Eye (tissue), 1 donor: ENCODE measurements at regions not wholly inside any gene's neighbourhood (a gene's known extent, or its start where the extent isn't known, plus 50 kb on each side); places are given as distances from the start of the nearest gene placed in this dataset.
A peak's percentile ranks its signal among the peaks of the same experiment; 100 is the strongest.

Source experiments
- DNase-seq: peaks from one replicate; pipeline ENCODE4 v3.0.0-alpha.2; 2015

DNA sequence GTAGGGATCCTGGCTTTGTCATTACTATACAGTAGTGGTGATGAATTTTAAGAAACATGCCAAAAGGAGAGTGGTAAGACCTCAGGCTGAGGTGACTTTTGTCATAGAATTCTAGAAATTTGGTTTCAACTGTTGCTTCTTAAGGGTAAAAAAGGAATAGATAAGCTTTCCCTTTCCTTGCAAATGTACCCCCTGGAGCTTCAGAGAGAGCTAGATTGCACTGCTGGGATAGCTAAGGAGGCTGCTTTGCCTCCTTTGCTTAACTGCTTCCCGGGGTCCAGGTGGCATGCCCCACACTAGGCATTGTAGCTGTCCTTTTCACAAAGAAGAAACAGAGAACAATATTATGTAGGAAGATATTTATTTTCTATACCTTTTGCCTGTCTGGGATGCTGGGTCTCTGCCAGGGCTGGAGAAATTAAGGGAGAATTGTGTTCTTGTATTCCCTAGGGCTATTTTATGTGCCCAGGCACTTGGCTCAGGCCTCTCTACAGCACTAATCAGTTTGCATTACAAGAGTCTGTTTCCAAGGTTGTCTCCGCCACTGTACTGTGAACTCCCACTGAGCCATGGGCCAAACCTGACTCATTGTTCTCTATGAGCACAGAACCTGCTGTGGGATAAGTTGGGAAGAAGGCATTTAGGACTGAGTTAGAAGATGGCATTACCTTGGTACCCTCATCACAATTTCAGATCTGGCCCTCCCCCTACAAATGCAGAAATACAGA is 460.0 kb downstream of the PDCD6IP start:
- DNase-seq: no peak

- peak; percentile 80 for DNase-seq
Measured at GRCh38 chr3:34260271-34261000, 462.0 kb downstream of the PDCD6IP start.

DNA sequence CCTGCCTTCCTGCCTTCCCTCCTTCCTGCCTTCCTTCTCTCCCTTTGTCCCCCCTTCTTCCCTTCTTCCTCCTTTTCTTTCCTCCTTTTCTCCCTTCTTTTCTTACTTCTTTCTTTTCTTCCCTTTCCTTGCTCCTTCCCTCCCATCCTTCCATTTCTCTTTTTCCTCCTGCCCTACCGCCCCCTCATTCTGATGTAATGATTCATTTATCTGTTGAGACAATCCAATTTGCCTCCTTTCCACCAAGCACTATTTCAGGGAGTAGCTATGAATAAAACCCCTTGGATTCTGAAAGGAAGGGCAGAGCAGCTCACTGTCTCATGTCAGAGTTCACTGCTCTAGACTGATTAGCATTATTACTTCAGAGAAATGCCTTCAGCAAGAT is 462.6 kb downstream of the PDCD6IP start:
- no peak for DNase-seq

DNA sequence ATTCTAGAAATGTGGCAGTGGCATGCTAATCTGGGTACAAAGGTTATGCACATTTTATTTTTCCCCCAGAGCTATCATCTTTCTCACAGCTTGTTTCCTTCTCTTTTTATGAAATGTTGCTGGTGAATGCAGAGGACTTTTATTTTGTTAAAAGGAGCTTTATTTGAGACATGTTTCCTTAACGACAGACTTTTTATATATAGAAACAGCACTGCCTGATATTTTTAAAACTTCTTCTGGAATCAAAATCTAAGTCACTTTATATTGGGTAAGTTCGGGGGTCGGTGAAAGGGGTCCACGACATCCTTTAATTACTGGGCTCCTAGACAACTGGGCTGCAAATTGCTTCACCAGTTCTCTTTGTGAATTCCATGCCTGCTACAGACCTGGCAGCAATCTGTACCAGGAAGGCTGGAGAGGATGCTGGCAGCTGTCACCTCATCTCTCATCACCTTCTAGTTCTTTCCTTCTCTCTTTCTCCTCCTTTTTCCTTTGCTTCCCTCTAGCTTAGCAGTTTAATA is 464.7 kb downstream of the PDCD6IP start:
- no peak for DNase-seq

GRCh38 chr3:34264337-34265041 is 466.1 kb downstream of the PDCD6IP start:
- DNase-seq: no peak

GRCh38 chr3:34267088-34267487 is 468.7 kb downstream of the PDCD6IP start:
- DNase-seq: no peak

DNA sequence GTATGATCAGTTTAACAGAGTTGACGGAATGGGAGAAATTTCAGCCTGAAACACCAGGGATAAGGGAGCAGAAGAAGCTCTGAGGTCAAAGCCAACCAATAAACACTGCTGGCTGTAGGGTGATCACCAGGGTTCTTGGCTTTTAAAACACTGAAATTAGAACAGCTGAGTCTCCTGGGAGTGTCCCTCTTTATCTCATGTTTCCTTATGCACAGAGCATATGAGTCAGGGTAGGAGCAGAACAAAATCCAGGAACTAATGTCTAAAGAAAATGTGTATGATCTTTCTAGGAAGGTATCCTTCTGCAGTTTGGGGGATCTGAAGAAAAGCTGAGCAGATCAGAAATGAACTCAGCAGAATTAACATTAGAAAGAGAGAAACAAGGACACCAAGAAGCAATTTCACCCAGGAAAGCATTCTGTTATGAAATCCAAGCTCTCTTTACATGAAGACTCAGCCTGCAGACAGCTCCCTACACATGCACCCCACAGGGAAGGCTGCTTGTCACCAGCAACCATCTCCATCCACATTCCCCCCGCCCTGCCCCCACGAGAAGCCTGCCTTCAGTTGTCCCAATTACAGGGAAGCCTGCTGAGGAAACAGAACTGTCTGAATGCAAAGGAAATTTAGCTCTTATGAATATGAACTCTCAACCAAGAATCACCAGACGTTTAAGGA is 469.7 kb downstream of the PDCD6IP start:
- no peak for DNase-seq

DNA sequence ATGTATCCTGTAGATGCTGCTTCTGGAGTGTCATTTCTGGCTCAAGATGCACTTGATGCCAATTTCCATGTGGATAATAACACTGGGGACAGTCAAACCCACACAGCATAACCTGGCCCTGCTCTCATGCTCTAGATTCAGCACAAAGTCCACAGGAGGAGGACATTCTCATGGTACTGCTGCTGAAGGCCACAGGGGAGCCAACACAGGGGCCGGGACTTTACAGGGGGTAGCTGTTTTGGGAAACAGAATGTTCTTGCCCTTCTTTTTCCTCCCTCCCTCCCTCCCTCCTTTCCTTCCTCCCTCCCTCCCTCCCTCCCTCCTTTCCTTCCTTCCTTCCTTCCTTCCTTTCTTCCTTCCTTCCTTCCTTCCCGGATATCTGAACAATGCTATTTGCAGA is 477.4 kb downstream of the PDCD6IP start:
- DNase-seq: no peak

DNA sequence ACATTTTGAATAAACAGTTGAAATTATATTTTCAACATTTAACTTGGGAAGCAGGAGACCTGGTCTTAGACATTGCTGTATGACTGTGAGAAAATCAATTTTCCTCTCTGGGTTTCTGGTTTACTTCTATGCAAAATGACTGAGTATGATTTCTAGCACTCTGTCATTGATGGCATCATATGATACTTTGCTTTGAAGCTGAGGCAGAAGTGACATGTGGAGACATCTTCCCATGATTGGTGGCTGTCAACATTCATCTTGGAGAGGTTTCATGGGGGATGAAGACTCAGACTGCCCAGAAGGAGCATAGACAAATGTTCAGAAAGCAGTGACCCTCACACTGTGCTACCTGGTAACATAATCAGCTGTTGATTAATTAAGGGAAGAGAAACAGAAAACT is 477.9 kb downstream of the PDCD6IP start:
- DNase-seq: no peak

DNA sequence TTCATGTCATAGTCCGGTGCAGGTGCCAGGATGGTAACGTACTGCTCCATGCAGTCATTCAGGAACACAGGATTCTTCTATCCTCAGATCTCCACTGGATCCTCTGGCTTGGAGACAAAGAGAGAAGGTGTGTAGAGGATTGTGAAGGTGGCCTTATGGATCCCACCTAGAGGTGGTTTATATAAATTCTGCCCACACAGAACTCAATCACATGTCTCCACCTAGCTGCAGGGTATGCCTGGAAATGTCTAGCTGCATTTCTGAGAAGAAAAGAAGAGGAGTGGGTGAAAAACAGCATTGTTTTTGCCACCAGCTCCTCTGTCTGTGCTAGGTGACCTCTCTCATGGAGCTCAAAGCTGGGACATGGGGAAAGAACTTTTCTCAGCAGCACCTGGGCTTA is 478.7 kb downstream of the PDCD6IP start:
- no peak for DNase-seq

DNA sequence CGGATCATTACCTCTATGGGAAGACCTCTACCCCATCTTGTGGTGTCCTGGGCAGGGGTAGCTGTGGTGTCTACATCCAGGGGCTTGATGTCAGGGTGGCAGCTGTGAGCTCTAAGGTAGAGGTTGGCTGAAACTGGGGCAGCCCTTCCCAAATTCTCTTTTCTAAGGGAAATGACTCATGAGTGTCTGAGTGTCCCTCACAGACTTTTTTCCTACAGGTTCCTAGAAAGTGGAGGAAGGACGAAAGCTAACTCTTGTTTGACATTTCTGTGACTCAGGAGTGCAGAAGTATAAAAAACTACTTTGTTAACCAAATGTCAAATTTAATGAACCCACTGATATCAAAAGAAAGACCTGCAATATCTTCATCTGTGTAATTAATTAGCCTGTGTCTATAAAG is 481.5 kb downstream of the PDCD6IP start:
- no peak for DNase-seq

- peak; percentile 35 for DNase-seq
Measured at GRCh38 chr3:34283751-34284150, 485.3 kb downstream of the PDCD6IP start.

GRCh38 chr3:34284959-34285826 is 486.8 kb downstream of the PDCD6IP start:
- DNase-seq: no peak

DNA sequence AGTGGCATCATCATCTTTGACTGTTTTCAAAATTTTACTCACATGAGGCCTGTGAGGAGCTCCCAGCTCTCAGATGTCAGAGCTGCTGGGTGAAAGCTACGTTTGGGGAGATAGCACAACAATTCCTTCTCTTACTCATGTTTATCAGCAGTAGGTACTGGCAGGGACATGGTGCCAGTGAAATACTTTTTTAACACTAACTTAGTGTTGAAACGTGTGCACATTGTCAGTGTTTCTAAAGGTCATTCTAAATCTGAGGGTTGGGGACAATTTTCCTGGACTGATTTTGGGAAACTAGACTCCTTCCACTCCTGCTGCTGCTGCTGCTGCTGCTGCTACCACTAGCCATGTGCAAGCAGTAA is 487.4 kb downstream of the PDCD6IP start:
- DNase-seq: no peak

DNA sequence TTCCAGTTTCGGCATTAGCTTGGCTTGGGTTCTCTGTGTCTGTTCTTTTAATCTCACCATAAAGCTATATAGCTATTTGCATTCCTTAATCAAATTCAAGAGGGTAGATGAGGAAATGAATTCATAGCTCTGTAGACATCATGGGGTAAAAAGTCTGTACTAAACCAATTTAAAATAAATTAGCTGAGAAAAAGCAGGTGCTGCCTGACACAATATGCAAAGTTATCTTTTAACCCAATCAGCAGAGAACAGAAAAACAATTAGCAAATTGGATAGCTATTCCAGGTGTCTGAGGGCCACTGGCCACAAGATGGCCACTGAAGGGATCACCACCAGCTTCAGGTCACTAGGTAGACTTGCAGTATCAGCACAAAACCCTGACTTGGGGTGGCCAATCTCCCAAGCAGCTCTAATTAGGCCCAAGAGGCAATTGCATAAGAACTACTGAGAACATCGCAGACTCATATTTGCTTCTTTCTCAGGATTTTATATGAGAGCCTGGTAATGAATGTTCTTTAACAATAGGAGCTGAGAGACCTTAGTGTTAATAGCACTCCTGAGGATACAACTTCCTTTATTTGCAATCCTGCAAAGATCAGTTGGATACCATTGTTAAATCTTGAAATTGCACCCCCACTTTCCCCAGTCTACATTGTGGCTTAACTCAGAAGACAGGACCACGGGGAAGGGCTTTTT is 494.3 kb downstream of the PDCD6IP start:
- no peak for DNase-seq

- no peak for DNase-seq
Measured at GRCh38 chr3:34294240-34294639, 495.8 kb downstream of the PDCD6IP start.

- DNase-seq: no peak
Measured at GRCh38 chr3:34296796-34297195, 498.4 kb downstream of the PDCD6IP start.

GRCh38 chr3:34298653-34299052 is 500.2 kb downstream of the PDCD6IP start:
- no peak for DNase-seq

DNA sequence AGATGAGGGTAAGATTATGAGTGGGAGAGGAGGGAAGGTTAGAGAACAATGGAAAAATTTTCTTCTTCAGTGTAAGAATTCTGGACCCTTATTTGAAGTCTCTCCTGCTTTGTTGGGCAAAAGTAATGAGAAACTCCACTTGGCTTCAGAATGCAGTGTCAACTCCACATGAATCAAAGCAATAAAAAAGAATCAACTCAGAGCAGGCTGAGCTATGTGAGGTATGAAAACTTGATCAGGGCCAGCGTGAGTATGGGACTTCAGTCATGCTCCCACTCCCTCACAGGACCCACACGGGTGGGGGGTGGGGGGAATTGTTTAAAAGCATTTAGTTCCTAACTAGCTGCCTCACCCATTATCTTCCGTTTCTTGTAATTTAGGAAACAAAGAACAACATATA is 502.2 kb downstream of the PDCD6IP start:
- DNase-seq: no peak

DNA sequence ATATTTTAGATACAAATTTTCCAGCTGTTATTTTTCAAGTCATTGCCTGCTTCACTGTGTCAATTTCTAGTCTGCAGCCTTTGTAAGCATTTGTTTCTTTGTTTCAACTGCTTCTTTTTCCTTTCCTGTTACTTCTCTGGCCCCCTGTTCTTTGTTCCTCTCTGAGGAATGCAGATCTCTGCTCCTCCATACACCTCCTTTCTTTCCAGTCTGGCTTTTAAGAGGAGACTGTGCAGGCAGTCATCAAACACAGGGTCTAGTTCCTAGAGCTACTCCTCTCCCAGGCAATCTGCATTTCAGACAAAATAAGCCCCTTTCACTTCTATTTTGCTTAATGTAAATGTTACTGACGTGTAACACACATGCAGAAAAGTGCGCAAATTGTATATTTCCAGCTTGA is 502.9 kb downstream of the PDCD6IP start:
- no peak for DNase-seq

- DNase-seq: no peak
Measured at GRCh38 chr3:34305266-34305665, 506.8 kb downstream of the PDCD6IP start.

DNA sequence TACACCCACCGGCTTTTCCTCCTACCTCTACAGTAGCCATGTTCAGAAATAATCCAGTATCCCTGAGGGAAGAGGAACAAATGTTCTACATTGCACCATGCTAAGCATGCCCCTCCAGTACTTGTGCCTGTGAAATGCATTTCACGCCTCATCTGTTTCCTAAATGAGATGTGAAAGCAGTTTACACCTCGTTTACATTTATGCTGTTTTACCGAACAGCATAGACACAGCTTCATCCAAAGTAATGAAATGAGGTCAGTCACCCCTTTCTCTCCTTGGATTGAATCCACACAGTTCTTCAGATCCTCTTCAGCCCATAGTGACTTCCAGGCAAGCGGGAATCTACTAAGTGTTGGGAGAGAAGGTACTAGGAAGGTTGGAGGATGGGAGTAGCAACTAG is 514.3 kb downstream of the PDCD6IP start:
- peak; percentile 6 for DNase-seq
